ENCODE measurements at regions not wholly inside any gene's neighbourhood (a gene's known extent, or its start where the extent isn't known, plus 50 kb on each side); places are given as distances from the start of the nearest gene placed in this dataset.

- Mint-ChIP-seq H3K9me3 (peaks cover 0 to 8% (median 0%) of the 10 kb centered on the region in 7 donors), H3K27ac (no peak overlapping the region), H3K36me3 (no peaks in the 10 kb centered on the region), H3K4me1 (peaks cover 6% of the 10 kb centered on the region), H3K4me3 (peak overlapping the region in 1 of 2 donors; percentile 44), H3K27me3 (ENCODE audit: low read depth in 3 of 3) (peaks cover 1 to 3% (median 1%) of the 10 kb centered on the region in 3 donors)
- 20% methylated on average over 11 of the region's 12 CpGs for WGBS (ENCODE audit: insufficient coverage)
- intact Hi-C loops (cut with micrococcal nuclease), result no loop called here
- Histone ChIP-seq H3K4me3 (replicated peaks in 1 of 3; ENCODE audit: low read depth in 2 of 3, low read length in 3 of 3) (no peak overlapping the region), H3K9ac (ENCODE audit: insufficient read depth, low read length, poor library complexity, severe bottlenecking) (no peak overlapping the region), H3K27ac (ENCODE audit: low read depth in 1 of 2, low read length in 2 of 2) (no peak overlapping the region), H2AFZ (ENCODE audit: insufficient read depth, low read depth, low read length, poor library complexity, severe bottlenecking) (no peak overlapping the region), H3K27me3 (ENCODE audit: control insufficient read depth in 2 of 2, insufficient read depth in 2 of 2, low read length in 2 of 2) (no peaks in the 10 kb centered on the region), H3K4me2 (replicated peaks; ENCODE audit: extremely low read depth, low read length, poor library complexity, severe bottlenecking) (no peak overlapping the region), H4K20me1 (ENCODE audit: insufficient read depth, low read length) (no peaks in the 10 kb centered on the region), H3K9me3 (replicated peaks in 1 of 2; ENCODE audit: control insufficient read depth in 1 of 2, insufficient read depth in 1 of 2, low read length in 2 of 2) (no peaks in the 10 kb centered on the region), H3K36me3 (replicated peaks in 1 of 2; ENCODE audit: control insufficient read depth in 1 of 2, insufficient read depth in 2 of 2, low read length in 2 of 2) (no peaks in the 10 kb centered on the region), H3K79me2 (ENCODE audit: insufficient read depth, low read length) (no peaks in the 10 kb centered on the region), H3K4me1 (ENCODE audit: control insufficient read depth in 1 of 2, insufficient read depth in 2 of 2, low read length in 2 of 2) (no peaks in the 10 kb centered on the region)
- no peak for DNase-seq
- TF ChIP-seq, protein P1, sequence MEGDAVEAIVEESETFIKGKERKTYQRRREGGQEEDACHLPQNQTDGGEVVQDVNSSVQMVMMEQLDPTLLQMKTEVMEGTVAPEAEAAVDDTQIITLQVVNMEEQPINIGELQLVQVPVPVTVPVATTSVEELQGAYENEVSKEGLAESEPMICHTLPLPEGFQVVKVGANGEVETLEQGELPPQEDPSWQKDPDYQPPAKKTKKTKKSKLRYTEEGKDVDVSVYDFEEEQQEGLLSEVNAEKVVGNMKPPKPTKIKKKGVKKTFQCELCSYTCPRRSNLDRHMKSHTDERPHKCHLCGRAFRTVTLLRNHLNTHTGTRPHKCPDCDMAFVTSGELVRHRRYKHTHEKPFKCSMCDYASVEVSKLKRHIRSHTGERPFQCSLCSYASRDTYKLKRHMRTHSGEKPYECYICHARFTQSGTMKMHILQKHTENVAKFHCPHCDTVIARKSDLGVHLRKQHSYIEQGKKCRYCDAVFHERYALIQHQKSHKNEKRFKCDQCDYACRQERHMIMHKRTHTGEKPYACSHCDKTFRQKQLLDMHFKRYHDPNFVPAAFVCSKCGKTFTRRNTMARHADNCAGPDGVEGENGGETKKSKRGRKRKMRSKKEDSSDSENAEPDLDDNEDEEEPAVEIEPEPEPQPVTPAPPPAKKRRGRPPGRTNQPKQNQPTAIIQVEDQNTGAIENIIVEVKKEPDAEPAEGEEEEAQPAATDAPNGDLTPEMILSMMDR (IDR thresholded peaks at IDR 0.05), result no peak
Observed at GRCh38 chr2:7378591-7378990, 461.4 kb downstream of the RNF144A start.

- no peak for DNase-seq
- Histone ChIP-seq H3K9me3 (replicated peaks in 1 of 2; ENCODE audit: control insufficient read depth in 1 of 2, insufficient read depth in 1 of 2, low read length in 2 of 2) (no peaks in the 10 kb centered on the region), H3K4me2 (replicated peaks; ENCODE audit: extremely low read depth, low read length, poor library complexity, severe bottlenecking) (no peak overlapping the region), H2AFZ (ENCODE audit: insufficient read depth, low read depth, low read length, poor library complexity, severe bottlenecking) (no peak overlapping the region), H3K4me1 (ENCODE audit: control insufficient read depth in 1 of 2, insufficient read depth in 2 of 2, low read length in 2 of 2) (no peaks in the 10 kb centered on the region), H3K27me3 (ENCODE audit: control insufficient read depth in 2 of 2, insufficient read depth in 2 of 2, low read length in 2 of 2) (no peaks in the 10 kb centered on the region), H4K20me1 (ENCODE audit: insufficient read depth, low read length) (no peaks in the 10 kb centered on the region), H3K27ac (ENCODE audit: low read depth in 1 of 2, low read length in 2 of 2) (no peak overlapping the region), H3K9ac (ENCODE audit: insufficient read depth, low read length, poor library complexity, severe bottlenecking) (no peak overlapping the region), H3K4me3 (replicated peaks in 1 of 3; ENCODE audit: low read depth in 2 of 3, low read length in 3 of 3) (no peak overlapping the region), H3K36me3 (replicated peaks in 1 of 2; ENCODE audit: control insufficient read depth in 1 of 2, insufficient read depth in 2 of 2, low read length in 2 of 2) (no peaks in the 10 kb centered on the region), H3K79me2 (ENCODE audit: insufficient read depth, low read length) (no peaks in the 10 kb centered on the region)
- peaks cover 0 to 8% (median 0%) of the 10 kb centered on the region in 7 donors for H3K9me3 Mint-ChIP-seq
- peaks cover 0 to 3% (median 1%) of the 10 kb centered on the region in 3 donors for H3K27me3 Mint-ChIP-seq (ENCODE audit: low read depth in 3 of 3)
- 80% methylated on average over 2 of the region's 3 CpGs for WGBS (ENCODE audit: insufficient coverage)
- TF ChIP-seq, protein P1 (IDR thresholded peaks at IDR 0.05), result no peak
- H3K36me3 Mint-ChIP-seq, result no peaks in the 10 kb centered on the region
- intact Hi-C loops (cut with micrococcal nuclease), result no loop called here
- peaks cover 6% of the 10 kb centered on the region for H3K4me1 Mint-ChIP-seq
- H3K27ac Mint-ChIP-seq, result no peak overlapping the region
- no peak overlapping the region for H3K4me3 Mint-ChIP-seq
Observed at GRCh38 chr2:7379799-7380198, 462.6 kb downstream of the RNF144A start.

Measured in CD14-positive monocyte (primary cell).